Heart right ventricle (tissue), 16 donors: ENCODE measurements at regions not wholly inside any gene's neighbourhood (a gene's known extent, or its start where the extent isn't known, plus 50 kb on each side); places are given as distances from the start of the nearest gene placed in this dataset.

Experiments used
- ATAC-seq, 8 donors: fragments of 200-7000 bp; cut with Tn5 transposase; one replicate each; pipeline ENCODE4 v1.9.1; 2020; ENCODE audit warnings: mild to moderate bottlenecking in 8 of 8, moderate library complexity in 8 of 8, moderate number of reproducible peaks in 1 of 8
- DNase-seq, 2 donors: peaks; one replicate each; pipeline ENCODE4 v3.0.0-alpha.2; 2020
- H3K27ac ChIP-seq, 10 donors: fragments of 200-600 bp; sonication (generic) in 2 of 10; one replicate each; pipeline versions ENCODE4 v1.5.0 to v1.8.0; 2020 to 2022; ENCODE audit warnings: mild to moderate bottlenecking in 3 of 10
- H3K27me3 ChIP-seq, 7 donors: fragments of 200-600 bp; one replicate each; pipeline ENCODE4 v1.8.0; 2021 to 2022; ENCODE audit warnings: mild to moderate bottlenecking in 2 of 7
- H3K36me3 ChIP-seq, 9 donors: fragments of 200-600 bp; sonication (generic) in 1 of 9; one replicate each; pipeline versions ENCODE4 v1.5.0 to v1.8.0; 2020 to 2022; ENCODE audit warnings: mild to moderate bottlenecking in 2 of 9
- H3K4me1 ChIP-seq, 9 donors: fragments of 200-600 bp; sonication (generic) in 1 of 9; one replicate each; pipeline versions ENCODE4 v1.5.0 to v1.8.0; 2020 to 2022; ENCODE audit warnings: mild to moderate bottlenecking in 4 of 9
- H3K4me3 ChIP-seq, 10 donors: fragments of 200-600 bp; sonication (generic) in 2 of 10; one replicate each; pipeline versions ENCODE4 v1.5.0 to v1.8.0; 2020 to 2022; ENCODE audit warnings: mild to moderate bottlenecking in 7 of 10, moderate library complexity in 2 of 10
- H3K9me3 ChIP-seq, 11 donors: fragments of 200-600 bp in 10 of 11; sonication (generic) in 2 of 11; one replicate each; pipeline versions ENCODE4 v1.5.0 to v1.8.0; 2013 to 2022; ENCODE audit warnings: mild to moderate bottlenecking in 2 of 11, control low read depth in 1 of 11, moderate library complexity in 1 of 11
- CTCF ChIP-seq, 9 donors: fragments of 200-600 bp; sonication (generic) in 2 of 9; IDR thresholded peaks; one replicate each; pipeline versions ENCODE4 v1.5.0 to v1.8.0; 2021 to 2022; ENCODE audit warnings: antibody characterized with exemption in 9 of 9, mild to moderate bottlenecking in 5 of 9, moderate library complexity in 1 of 9
- WGBS, 2 donors: extraction: QIAGEN DNeasy Blood & Tissue Kit; methylation state at CpG; one replicate each; pipeline ENCODE4 v1.1.7; 2013; ENCODE audit warnings: inconsistent platforms in 1 of 2; 5-methylcytosine and 5-hydroxymethylcytosine counted together
- intact Hi-C, 10 donors: fragments of 100-400 bp; cut with DNase I; formaldehyde crosslinking; loops; one replicate each; pipeline versions ENCODE4 v1.11.1 to v1.14.2; 2022
- donor health status: Arrhythmogenic right ventricular cardiomyopathy.
- donor health status: ischemic (EF 13 %, LVEDD 7.1; RV severe dilation, severe dysfunction).
- donor health status: healthy with polysubstance abuse.
- donor health status: DM: no; HTN: yes; CAD: no.
- donor health status: DM: no; HTN: no; CAD: no.
- donor health status: ischemic (EF 25% LVEDD 6.9; RV normal size, moderate dysfunction).
- donor health status: ischemic (EF 25% LVEDD 5.7; RV mildly dilated, moderate dysfunction).
- donor health status: healthy.
- donor health status: DM: yes; HTN: yes; CAD: no.
- donor health status: Ischemic cardiomyopathy.
- donor health status: ischemic (EF 35%, LVEDD 5.7; RV mildly dilated, moderate dysfunction).
- donor health status: nonischemic (EF 11% LVEDD 7.7; RV severe dilation, severe dysfunction).
- donor health status: DM: yes; HTN: yes; CAD: no.
- donor health status: PGD.
- donor health status: ischemic (EF 29% LVEDD 5.4; RV normal size, mild dysfunction).
- donor health status: nonischemic (EF 23%, LVEDD 6.1; RV moderate dilation, normal function).

- Histone ChIP-seq H3K4me1 (peaks cover 0 to 9% (median 0%) of the 10 kb centered on the region in 9 donors), H3K27ac (no peak overlapping the region), H3K9me3 (peaks cover 0 to 34% (median 7%) of the 10 kb centered on the region in 11 donors), H3K27me3 (peaks cover 6 to 67% (median 43%) of the 10 kb centered on the region in 7 donors), H3K36me3 (no peaks in the 10 kb centered on the region), H3K4me3 (peak overlapping the region in 7 of 10 donors; percentile 15 to 45 (median 31))
- 11 to 13% methylated on average over 60 of the region's 60 CpGs for WGBS, 2 donors
- TF ChIP-seq CTCF (IDR thresholded peaks at IDR 0.05): no peak
- ATAC-seq (peak in 5 of 8 donors; percentile 17 to 76 (median 55)), DNase-seq (peak; percentile 58 to 74)
- intact Hi-C loops: no loop called here
These were observed 1076.3 kb downstream of the RPIA start for GRCh38 chr2:89767572-89768435.

GRCh38 chr2:89775885-89776284 lies 1084.4 kb downstream of the RPIA start:
- no peak for ATAC-seq
- Histone ChIP-seq H3K4me1 (no peaks in the 10 kb centered on the region), H3K9me3 (peaks cover 0 to 99% (median 85%) of the 10 kb centered on the region in 11 donors), H3K27ac (no peak overlapping the region), H3K27me3 (no peaks in the 10 kb centered on the region), H3K36me3 (no peaks in the 10 kb centered on the region), H3K4me3 (no peak overlapping the region)
- DNase-seq: no peak
- TF ChIP-seq CTCF (IDR thresholded peaks at IDR 0.05): no peak
- intact Hi-C loops: no loop called here
- WGBS, 2 donors: 78 to 82% methylated on average over 15 of the region's 15 CpGs

GRCh38 chr2:89780318-89780717 lies 1088.8 kb downstream of the RPIA start:
- no peaks in the 10 kb centered on the region for H3K4me1 ChIP-seq
- H3K27me3 ChIP-seq: no peaks in the 10 kb centered on the region
- no peaks in the 10 kb centered on the region for H3K36me3 ChIP-seq
- H3K9me3 ChIP-seq: peaks cover 0 to 100% (median 98%) of the 10 kb centered on the region in 11 donors
- TF ChIP-seq CTCF (IDR thresholded peaks at IDR 0.05): no peak
- intact Hi-C loops: loop anchor here in 1 of 10 donors (5.0 kb wide), 1 partner anchor 52 kb away; no protein-coding TSS in a partner anchor
- no peak overlapping the region for H3K27ac ChIP-seq
- DNase-seq: no peak
- ATAC-seq: no peak
- WGBS, 2 donors: 74 to 78% methylated on average over 15 of the region's 15 CpGs
- H3K4me3 ChIP-seq: no peak overlapping the region

- no peak for ATAC-seq
- no peak for TF ChIP-seq CTCF (IDR thresholded peaks at IDR 0.05)
- Histone ChIP-seq H3K36me3 (no peaks in the 10 kb centered on the region), H3K4me1 (no peaks in the 10 kb centered on the region), H3K27ac (no peak overlapping the region), H3K27me3 (no peaks in the 10 kb centered on the region), H3K9me3 (peaks cover 0 to 100% (median 92%) of the 10 kb centered on the region in 11 donors), H3K4me3 (no peak overlapping the region)
- 52 to 54% methylated on average over 5 of the region's 5 CpGs for WGBS, 2 donors
- no peak for DNase-seq
- intact Hi-C loops: loop anchor here in 1 of 10 donors (5.0 kb wide), 1 partner anchor 50 kb away; no protein-coding TSS in a partner anchor
These were observed 1090.5 kb downstream of the RPIA start for GRCh38 chr2:89781962-89782361.
